HepG2 (cell line): ENCODE measurements at regions not wholly inside any gene's neighbourhood (a gene's known extent, or its start where the extent isn't known, plus 50 kb on each side); places are given as distances from the start of the nearest gene placed in this dataset.

ENCODE experiments used
- ATAC-seq: fragments of 200-7000 bp; cut with Tn5 transposase; 3 replicates; pipeline ENCODE4 v1.9.1; 2020; ENCODE audit warnings: mild to moderate bottlenecking, moderate library complexity
- BruUV-seq: library from RNA; stranded (reverse); fragments of 400-500 nt; replicated peaks from 2 replicates; lab custom pipeline; 2021; lab: Mats Ljungman, UMichigan
- CTCF ChIA-PET: fragments of 300-600 bp; formaldehyde crosslinking; extraction: SDS; loops from one replicate; lab custom pipeline; 2021; ENCODE audit warnings: low total read pairs, inconsistent platforms, low intra/inter-chr PET ratio; lab: Yijun Ruan, JAX
- POLR2A ChIA-PET: fragments of 350-600 bp; sonication (Branson Sonifier 250); formaldehyde crosslinking; loops from one replicate; lab custom pipeline; 2020; ENCODE audit warnings: antibody characterized with exemption, inconsistent platforms; lab: Yijun Ruan, JAX
- DNase-seq: peaks from one replicate; pipeline ENCODE4 v3.0.0-alpha.2; 2015; ENCODE audit warnings: low spot score
- FAIRE-seq: peaks from 3 replicates; lab custom pipeline; 2011; peaks lifted over from hg19 to GRCh38; lab: Jason Lieb, UNC
- H2AFZ ChIP-seq: one replicate; pipeline ENCODE4 v1.6.1; 2011; ENCODE audit warnings: low read length, inconsistent platforms
- H3K27ac ChIP-seq: fragments of 300-600 bp; 3 replicates; pipeline ENCODE4 v1.8.0; 2011; ENCODE audit warnings: mixed run types, mild to moderate bottlenecking, mixed read lengths, low read length, inconsistent platforms; ENCODE audit not compliant: insufficient read depth; ENCODE audit errors: extremely low read length
- H3K27me3 ChIP-seq, 2 experiments: fragments of 200-600 bp in 1 of 2; 2 replicates in 1 of 2; 3 replicates in 1 of 2; pipeline versions ENCODE4 v1.6.0 to v1.8.0; 2011; ENCODE audit warnings: low read length in 2 of 2, mild to moderate bottlenecking in 2 of 2, moderate library complexity in 2 of 2, inconsistent platforms in 1 of 2; ENCODE audit not compliant: insufficient read depth in 2 of 2, control insufficient read depth in 1 of 2
- H3K36me3 ChIP-seq, 2 experiments: fragments of 200-600 bp in 1 of 2; replicated peaks in 1 of 2; 2 replicates in 1 of 2; 3 replicates in 1 of 2; pipeline versions ENCODE4 v1.5.1 to v1.8.0; 2011; ENCODE audit warnings: low read length in 2 of 2, inconsistent platforms in 1 of 2; ENCODE audit not compliant: insufficient read depth in 2 of 2, control insufficient read depth in 1 of 2
- H3K4me1 ChIP-seq: 2 replicates; pipeline ENCODE4 v1.5.1; 2012; ENCODE audit warnings: low read length, inconsistent platforms; ENCODE audit not compliant: insufficient read depth
- H3K4me2 ChIP-seq: 2 replicates; pipeline ENCODE4 v1.6.0; 2011; ENCODE audit warnings: low read depth, low read length, inconsistent platforms
- H3K4me3 ChIP-seq, 3 experiments: fragments of 200-600 bp in 1 of 3; sonication (generic), shearing (Covaris generic) in 1 of 3; replicated peaks in 1 of 3; 2 replicates each; pipeline ENCODE4 v1.5.1; 2011 to 2016; ENCODE audit warnings: low read length in 3 of 3, inconsistent platforms in 2 of 3, low read depth in 2 of 3, mild to moderate bottlenecking in 2 of 3, control low read depth in 1 of 3, mixed read lengths in 1 of 3; ENCODE audit not compliant: insufficient read depth in 1 of 3
- H3K79me2 ChIP-seq: one replicate; pipeline ENCODE4 v1.6.1; 2011; ENCODE audit warnings: low read length, inconsistent platforms; ENCODE audit not compliant: insufficient read depth
- H3K9ac ChIP-seq: 2 replicates; pipeline ENCODE4 v1.6.0; 2011; ENCODE audit warnings: mild to moderate bottlenecking, low read depth, low read length, inconsistent platforms; ENCODE audit not compliant: insufficient read depth
- H3K9me3 ChIP-seq: 2 replicates; pipeline ENCODE4 v1.5.1; 2012; ENCODE audit warnings: mild to moderate bottlenecking, low read length
- H4K20me1 ChIP-seq: 2 replicates; pipeline ENCODE4 v1.6.0; 2011; ENCODE audit warnings: inconsistent platforms, mild to moderate bottlenecking, low read length, moderate library complexity; ENCODE audit not compliant: insufficient read depth
- DDIT3 ChIP-seq: sonication (generic); formaldehyde crosslinking; IDR thresholded peaks from 2 replicates; pipeline ENCODE4 v1.4.0; 2020; ENCODE audit warnings: mild to moderate bottlenecking, missing genetic modification reagents
- HDAC1 ChIP-seq: sonication (generic); formaldehyde crosslinking; IDR thresholded peaks from 2 replicates; pipeline ENCODE4 v1.5.1; 2020; ENCODE audit warnings: mild to moderate bottlenecking, missing genetic modification reagents
- KLF6 ChIP-seq: IDR thresholded peaks from 2 replicates; pipeline ENCODE4 v1.8.0; 2016; ENCODE audit warnings: missing biosample characterization, missing genetic modification reagents
- MYPOP ChIP-seq: sonication (generic); formaldehyde crosslinking; IDR thresholded peaks from 2 replicates; pipeline ENCODE4 v1.8.1; 2023; ENCODE audit warnings: mild to moderate bottlenecking, moderate library complexity, missing genetic modification reagents
- NFYB ChIP-seq: sonication (generic); formaldehyde crosslinking; IDR thresholded peaks from 2 replicates; pipeline ENCODE4 v1.4.0; 2020; ENCODE audit warnings: missing genetic modification reagents
- NR2F6 ChIP-seq, 2 experiments: IDR thresholded peaks; 2 replicates each; pipeline ENCODE4 v1.6.1; 2016; ENCODE audit warnings: antibody characterized with exemption in 1 of 2, mild to moderate bottlenecking in 1 of 2
- ZBED4 ChIP-seq: sonication (generic); formaldehyde crosslinking; IDR thresholded peaks from 2 replicates; pipeline ENCODE4 v1.4.0; 2020; ENCODE audit warnings: missing genetic modification reagents, borderline replicate concordance
- ZNF18 ChIP-seq: sonication (generic); formaldehyde crosslinking; IDR thresholded peaks from 2 replicates; pipeline ENCODE4 v1.8.0; 2022; ENCODE audit warnings: mild to moderate bottlenecking, missing genetic modification reagents; ENCODE audit not compliant: insufficient replicate concordance
- ZNF441 ChIP-seq: sonication (generic); formaldehyde crosslinking; IDR thresholded peaks from 2 replicates; pipeline ENCODE4 v1.7.0; 2021; ENCODE audit warnings: missing genetic modification reagents, borderline replicate concordance
- ZNF451 ChIP-seq: sonication (generic); formaldehyde crosslinking; IDR thresholded peaks from 2 replicates; pipeline ENCODE4 v1.5.0; 2020; ENCODE audit warnings: mild to moderate bottlenecking, missing genetic modification reagents
- ZNF513 ChIP-seq: sonication (generic); formaldehyde crosslinking; conservative IDR thresholded peaks from 2 replicates; pipeline ENCODE4 v1.5.0; 2020; ENCODE audit warnings: missing genetic modification reagents
- ZNF615 ChIP-seq: sonication (generic); formaldehyde crosslinking; IDR thresholded peaks from 2 replicates; pipeline ENCODE4 v1.5.0; 2020; ENCODE audit warnings: mild to moderate bottlenecking, missing genetic modification reagents, borderline replicate concordance
- ZNF619 ChIP-seq: sonication (generic); formaldehyde crosslinking; IDR thresholded peaks from 2 replicates; pipeline ENCODE4 v1.4.0; 2020; ENCODE audit warnings: mild to moderate bottlenecking, missing genetic modification reagents
- ZNF75D ChIP-seq: sonication (generic); formaldehyde crosslinking; IDR thresholded peaks from 2 replicates; pipeline ENCODE4 v1.8.1; 2023; ENCODE audit warnings: missing genetic modification reagents, mild to moderate bottlenecking, borderline replicate concordance
- ZNF788 ChIP-seq: sonication (generic); formaldehyde crosslinking; IDR thresholded peaks from 2 replicates; pipeline ENCODE4 v1.5.0; 2020; ENCODE audit warnings: mild to moderate bottlenecking, missing genetic modification reagents, borderline replicate concordance
- WGBS: methylation state at CpG from one replicate; pipeline ENCODE4 v1.1.6; 2017; ENCODE audit warnings: low lambda C conversion rate; 5-methylcytosine and 5-hydroxymethylcytosine counted together
- in situ Hi-C: cut with HindIII; loops from 2 replicates; pipeline ENCODE4 v1.10.0; 2017; ENCODE audit warnings: low pct_unique_long_range_greater_than_20kb; ENCODE audit not compliant: extremely low pct_ligation_motif_present
- intact Hi-C: fragments of 100-400 bp; cut with micrococcal nuclease; formaldehyde crosslinking; loops from one replicate; pipeline ENCODE4 v1.10.0; 2022; ENCODE audit not compliant: unreplicated experiment

- POLR2A ChIA-PET = no interaction called here
- no peak for ATAC-seq
- no peak for FAIRE-seq
Observed at GRCh38 chr11:130710497-130711012, 205.7 kb downstream of the SNX19 start.

More at GRCh38 chr11:130710497-130711012, 205.7 kb downstream of the SNX19 start:
- Histone ChIP-seq H3K36me3 (no peaks in the 10 kb centered on the region), H2AFZ (no peak overlapping the region), H3K4me1 (no peaks in the 10 kb centered on the region), H3K9ac (no peak overlapping the region), H3K4me2 (no peak overlapping the region), H3K79me2 (no peaks in the 10 kb centered on the region), H3K27me3 (no peaks in the 10 kb centered on the region), H3K27ac (no peak overlapping the region), H3K4me3 (no peak overlapping the region), H4K20me1 (no peaks in the 10 kb centered on the region), H3K9me3 (no peaks in the 10 kb centered on the region; the same call in 1 of the 2 replicates)
- no peak for DNase-seq
- WGBS = 13% methylated on average over 12 of the region's 13 CpGs
- intact Hi-C loops (no loop called here), in situ Hi-C loops (no loop called here)
- TF ChIP-seq NFYB (no peak), MYPOP (CRISPR knock-in tag) (no peak), ZNF615 (CRISPR knock-in tag) (no peak), KLF6 (no peak), ZNF451 (no peak), ZNF788 (CRISPR knock-in tag) (no peak), ZNF18 (no peak), ZBED4 (no peak), HDAC1 (CRISPR knock-in tag) (no peak), ZNF441 (CRISPR knock-in tag) (no peak), ZNF513 (CRISPR knock-in tag) (no peak), NR2F6 (IDR thresholded peaks at IDR 0.05) (no peak), NR2F6 (CRISPR knock-in tag; IDR thresholded peaks at IDR 0.05) (no peak), ZNF75D (CRISPR knock-in tag) (no peak), ZNF619 (CRISPR knock-in tag) (no peak), DDIT3 (no peak)
- no TSS peak for BruUV-seq
- CTCF ChIA-PET = no interaction called here
